ENCODE measurements at regions not wholly inside any gene's neighbourhood (a gene's known extent, or its start where the extent isn't known, plus 50 kb on each side); places are given as distances from the start of the nearest gene placed in this dataset.

DNA sequence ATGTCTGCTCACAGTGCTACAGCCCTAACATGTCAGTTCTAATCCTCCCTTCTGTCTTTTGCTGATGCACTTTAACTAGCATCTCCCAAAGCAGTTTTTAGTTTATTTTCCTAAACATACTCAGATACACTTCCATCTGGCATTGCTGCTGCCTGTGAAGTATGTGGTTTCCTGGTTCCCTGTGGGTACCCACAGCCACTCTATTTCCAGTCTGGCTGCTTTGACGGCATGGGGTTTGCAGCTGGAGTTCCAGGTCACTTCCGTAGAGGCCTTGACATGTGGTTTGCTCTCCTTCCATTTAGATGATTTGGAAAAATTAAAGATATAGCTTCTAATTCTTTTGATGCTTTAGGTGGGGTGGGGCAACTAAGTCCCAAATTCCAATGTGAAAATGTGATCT is 375.5 kb downstream of the PCDH20 start:
- TF ChIP-seq TCF7 (CRISPR knock-in tag; IDR thresholded peaks at IDR 0.05; ENCODE audit: low read depth), result no peak
- TF ChIP-seq, protein P1, sequence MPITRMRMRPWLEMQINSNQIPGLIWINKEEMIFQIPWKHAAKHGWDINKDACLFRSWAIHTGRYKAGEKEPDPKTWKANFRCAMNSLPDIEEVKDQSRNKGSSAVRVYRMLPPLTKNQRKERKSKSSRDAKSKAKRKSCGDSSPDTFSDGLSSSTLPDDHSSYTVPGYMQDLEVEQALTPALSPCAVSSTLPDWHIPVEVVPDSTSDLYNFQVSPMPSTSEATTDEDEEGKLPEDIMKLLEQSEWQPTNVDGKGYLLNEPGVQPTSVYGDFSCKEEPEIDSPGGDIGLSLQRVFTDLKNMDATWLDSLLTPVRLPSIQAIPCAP (CRISPR knock-in tag; IDR thresholded peaks at IDR 0.05), result no peak
- TF ChIP-seq, protein P2, sequence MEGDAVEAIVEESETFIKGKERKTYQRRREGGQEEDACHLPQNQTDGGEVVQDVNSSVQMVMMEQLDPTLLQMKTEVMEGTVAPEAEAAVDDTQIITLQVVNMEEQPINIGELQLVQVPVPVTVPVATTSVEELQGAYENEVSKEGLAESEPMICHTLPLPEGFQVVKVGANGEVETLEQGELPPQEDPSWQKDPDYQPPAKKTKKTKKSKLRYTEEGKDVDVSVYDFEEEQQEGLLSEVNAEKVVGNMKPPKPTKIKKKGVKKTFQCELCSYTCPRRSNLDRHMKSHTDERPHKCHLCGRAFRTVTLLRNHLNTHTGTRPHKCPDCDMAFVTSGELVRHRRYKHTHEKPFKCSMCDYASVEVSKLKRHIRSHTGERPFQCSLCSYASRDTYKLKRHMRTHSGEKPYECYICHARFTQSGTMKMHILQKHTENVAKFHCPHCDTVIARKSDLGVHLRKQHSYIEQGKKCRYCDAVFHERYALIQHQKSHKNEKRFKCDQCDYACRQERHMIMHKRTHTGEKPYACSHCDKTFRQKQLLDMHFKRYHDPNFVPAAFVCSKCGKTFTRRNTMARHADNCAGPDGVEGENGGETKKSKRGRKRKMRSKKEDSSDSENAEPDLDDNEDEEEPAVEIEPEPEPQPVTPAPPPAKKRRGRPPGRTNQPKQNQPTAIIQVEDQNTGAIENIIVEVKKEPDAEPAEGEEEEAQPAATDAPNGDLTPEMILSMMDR (IDR thresholded peaks at IDR 0.05), result no peak

All from WTC11 (cell line).